SK-N-SH treated with all-trans-retinoic acid at 6 μM for 48 hours (cell line): ENCODE measurements at regions not wholly inside any gene's neighbourhood (a gene's known extent, or its start where the extent isn't known, plus 50 kb on each side); places are given as distances from the start of the nearest gene placed in this dataset.

Source experiments
- ARNTL ChIP-seq: fragments of 450-650 bp; formaldehyde crosslinking; IDR thresholded peaks from 2 replicates; pipeline ENCODE4 v1.5.0; 2020; ENCODE audit warnings: low read depth, mild to moderate bottlenecking, moderate library complexity, borderline replicate concordance
- CREB5 ChIP-seq: fragments of 250-450 bp; sonication (Bioruptor Pico); IDR thresholded peaks from 2 replicates; pipeline ENCODE4 v1.5.1; 2020; ENCODE audit warnings: low read depth, mild to moderate bottlenecking, moderate library complexity
- OSR1 ChIP-seq: fragments of 250-450 bp; sonication (Bioruptor Pico); IDR thresholded peaks from 2 replicates; pipeline ENCODE4 v1.8.0; 2022; ENCODE audit warnings: moderate library complexity, mild to moderate bottlenecking, inconsistent platforms
- PATZ1 ChIP-seq: fragments of 250-450 bp; sonication (Bioruptor Pico); IDR thresholded peaks from 2 replicates; pipeline ENCODE4 v1.8.0; 2020; ENCODE audit warnings: mild to moderate bottlenecking, moderate library complexity, borderline replicate concordance
- PPARA ChIP-seq: fragments of 250-450 bp; sonication (Bioruptor Pico); IDR thresholded peaks from 2 replicates; pipeline ENCODE4 v1.5.0; 2020; ENCODE audit warnings: mild to moderate bottlenecking, borderline replicate concordance
- RARB ChIP-seq: fragments of 250-450 bp; sonication (Bioruptor Pico); IDR thresholded peaks from 2 replicates; pipeline ENCODE4 v1.8.0; 2021; ENCODE audit warnings: mild to moderate bottlenecking, moderate library complexity
- SNAI2 ChIP-seq: fragments of 250-450 bp; sonication (Bioruptor Pico); IDR thresholded peaks from 2 replicates; pipeline ENCODE4 v1.5.0; 2020; ENCODE audit warnings: mild to moderate bottlenecking, moderate library complexity
- ZFP30 ChIP-seq: fragments of 450-650 bp; formaldehyde crosslinking; IDR thresholded peaks from 2 replicates; pipeline ENCODE4 v1.5.0; 2022; ENCODE audit warnings: mild to moderate bottlenecking, moderate library complexity
- ZNF70 ChIP-seq: fragments of 450-650 bp; formaldehyde crosslinking; IDR thresholded peaks from 2 replicates; pipeline ENCODE4 v1.5.0; 2020; ENCODE audit warnings: mild to moderate bottlenecking, moderate library complexity

GRCh38 chr4:62204136-62204535 is 1004.0 kb downstream of the ADGRL3 start:
- TF ChIP-seq SNAI2 (CRISPR knock-in tag), result no peak
- no peak for TF ChIP-seq CREB5 (CRISPR knock-in tag)
- no peak for TF ChIP-seq PATZ1 (CRISPR knock-in tag)
- TF ChIP-seq OSR1 (CRISPR knock-in tag), result no peak
- TF ChIP-seq ZNF70 (CRISPR knock-in tag), result no peak
- no peak for TF ChIP-seq RARB (CRISPR knock-in tag)
- TF ChIP-seq PPARA, result no peak
- no peak for TF ChIP-seq ZFP30 (CRISPR knock-in tag)
- no peak for TF ChIP-seq ARNTL (CRISPR knock-in tag)
